NCI-H1694 treated with DMSO at 0.1 percent for 48 hours (cell line): ENCODE measurements at regions not wholly inside any gene's neighbourhood (a gene's known extent, or its start where the extent isn't known, plus 50 kb on each side); places are given as distances from the start of the nearest gene placed in this dataset.

Experiments
- DNase-seq: peaks from one replicate; lab custom pipeline; 2025; lab: John Stamatoyannopoulos, UW

DNA sequence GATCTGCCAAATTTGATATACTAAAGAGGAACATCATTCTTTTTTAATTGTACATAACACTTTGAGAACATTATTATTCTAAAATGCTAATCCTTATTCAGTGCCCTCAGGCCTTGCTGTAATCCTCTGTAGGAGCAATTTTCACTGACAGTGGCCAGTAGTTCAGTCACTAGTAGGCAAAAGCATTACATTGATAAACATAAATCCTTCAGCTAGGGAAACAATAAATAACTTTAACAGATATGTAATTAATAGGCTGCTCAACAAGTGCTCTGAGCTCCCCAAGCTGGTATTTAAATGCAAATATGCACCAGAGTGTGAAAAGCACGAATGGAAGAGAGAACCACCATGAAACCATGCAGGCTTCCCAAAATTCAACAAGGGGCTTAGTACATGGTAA is 77.7 kb upstream of the FAM47C start:
- DNase-seq: no peak

GRCh38 chrX:36947214-36947613 is 61.0 kb upstream of the FAM47C start:
- no peak for DNase-seq

- no peak for DNase-seq
Measured at GRCh38 chrX:36950495-36951253, 57.5 kb upstream of the FAM47C start.

DNA sequence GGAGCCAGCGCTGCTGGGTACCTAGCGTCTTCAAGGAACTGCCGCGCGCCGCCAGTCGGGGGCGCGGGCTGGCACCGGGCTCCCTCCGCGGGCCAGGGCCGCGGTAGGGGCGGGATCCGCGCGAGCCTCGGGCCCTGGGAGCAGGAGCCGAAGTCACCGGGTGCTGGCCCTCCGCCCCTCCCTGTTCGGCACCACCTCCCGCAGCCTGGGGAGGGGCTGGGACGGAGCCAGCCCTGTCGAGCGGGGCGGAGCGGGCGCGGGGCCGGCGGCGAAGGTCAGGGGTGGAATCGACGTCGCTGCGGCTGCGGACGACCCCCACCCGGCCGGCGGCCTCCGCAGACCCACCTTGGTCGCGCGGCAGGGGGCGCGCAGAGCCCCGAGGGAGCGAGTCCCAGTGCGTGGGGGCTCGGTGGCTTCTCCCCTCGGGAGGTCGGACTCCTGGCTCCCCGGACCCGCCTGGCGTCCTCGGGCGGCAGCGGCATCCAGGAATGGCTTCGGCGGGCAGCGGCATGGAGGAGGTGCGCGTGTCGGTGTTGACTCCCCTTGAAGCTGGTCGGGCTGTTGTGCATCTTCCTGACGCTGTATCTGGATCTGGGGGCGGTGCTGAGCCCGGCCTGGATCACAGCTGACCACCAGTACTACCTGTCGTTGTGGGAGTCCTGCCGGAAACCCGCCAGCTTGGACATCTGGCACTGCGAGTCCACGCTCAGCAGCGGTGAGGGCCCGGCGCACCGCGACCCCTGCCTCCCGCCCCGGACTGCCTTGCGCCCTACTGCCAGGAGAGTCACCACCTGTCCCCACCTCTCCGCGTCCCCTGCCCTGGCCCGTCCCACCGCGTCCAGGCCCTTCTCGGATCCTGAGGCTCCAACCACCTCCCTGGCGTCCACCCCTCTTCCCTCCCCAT is 50.5 kb upstream of the FAM47C start:
- DNase-seq: no peak
